ENCODE measurements at regions not wholly inside any gene's neighbourhood (a gene's known extent, or its start where the extent isn't known, plus 50 kb on each side); places are given as distances from the start of the nearest gene placed in this dataset.

- no peak for DNase-seq
- no peak overlapping the region for H3K27ac ChIP-seq
- intact Hi-C loops (cut with DNase I; ENCODE audit: low total_unique reads), result no loop called here
- H3K9me3 ChIP-seq, result no peaks in the 10 kb centered on the region
- no peaks in the 10 kb centered on the region for H3K27me3 ChIP-seq
- no peak for TF ChIP-seq CTCF (IDR thresholded peaks at IDR 0.05)
- no peaks in the 10 kb centered on the region for H3K4me1 ChIP-seq
- H3K36me3 ChIP-seq, result no peaks in the 10 kb centered on the region
- H3K4me3 ChIP-seq, result no peak overlapping the region
Measured at GRCh38 chr11:43053638-43054412, 258.0 kb upstream of the API5 start.

- no peak for DNase-seq
- no peaks in the 10 kb centered on the region for H3K9me3 ChIP-seq
- H3K27ac ChIP-seq, result no peak overlapping the region
- no peaks in the 10 kb centered on the region for H3K4me1 ChIP-seq
- intact Hi-C loops (cut with DNase I; ENCODE audit: low total_unique reads), result no loop called here
- H3K27me3 ChIP-seq, result no peaks in the 10 kb centered on the region
- no peaks in the 10 kb centered on the region for H3K36me3 ChIP-seq
- H3K4me3 ChIP-seq, result no peak overlapping the region
- no peak for TF ChIP-seq CTCF (IDR thresholded peaks at IDR 0.05)
Measured at GRCh38 chr11:43067681-43068080, 244.1 kb upstream of the API5 start.

- DNase-seq, result no peak
- Histone ChIP-seq H3K27me3 (no peaks in the 10 kb centered on the region), H3K36me3 (no peaks in the 10 kb centered on the region), H3K4me3 (no peak overlapping the region), H3K9me3 (no peaks in the 10 kb centered on the region), H3K27ac (no peak overlapping the region), H3K4me1 (no peaks in the 10 kb centered on the region)
- intact Hi-C loops (cut with DNase I; ENCODE audit: low total_unique reads), result no loop called here
- TF ChIP-seq CTCF (IDR thresholded peaks at IDR 0.05), result no peak
Measured at GRCh38 chr11:43071338-43071737, 240.5 kb upstream of the API5 start.

GRCh38 chr11:43072096-43072495, 239.7 kb upstream of the API5 start:
- no peak for DNase-seq
- TF ChIP-seq CTCF (IDR thresholded peaks at IDR 0.05), result no peak
- Histone ChIP-seq H3K9me3 (no peaks in the 10 kb centered on the region), H3K4me3 (no peak overlapping the region), H3K27ac (no peak overlapping the region), H3K4me1 (no peaks in the 10 kb centered on the region), H3K36me3 (no peaks in the 10 kb centered on the region), H3K27me3 (no peaks in the 10 kb centered on the region)
- intact Hi-C loops (cut with DNase I; ENCODE audit: low total_unique reads), result no loop called here

- Histone ChIP-seq H3K36me3 (no peaks in the 10 kb centered on the region), H3K27me3 (no peaks in the 10 kb centered on the region), H3K4me1 (no peaks in the 10 kb centered on the region), H3K9me3 (no peaks in the 10 kb centered on the region), H3K4me3 (no peak overlapping the region), H3K27ac (no peak overlapping the region)
- no peak for DNase-seq
- intact Hi-C loops (cut with DNase I; ENCODE audit: low total_unique reads), result no loop called here
- no peak for TF ChIP-seq CTCF (IDR thresholded peaks at IDR 0.05)
Measured at GRCh38 chr11:43072911-43073310, 238.9 kb upstream of the API5 start.

- Histone ChIP-seq H3K4me1 (no peaks in the 10 kb centered on the region), H3K27ac (no peak overlapping the region), H3K36me3 (no peaks in the 10 kb centered on the region), H3K9me3 (no peaks in the 10 kb centered on the region), H3K27me3 (no peaks in the 10 kb centered on the region), H3K4me3 (no peak overlapping the region)
- no peak for TF ChIP-seq CTCF (IDR thresholded peaks at IDR 0.05)
- intact Hi-C loops (cut with DNase I; ENCODE audit: low total_unique reads), result no loop called here
- no peak for DNase-seq
Measured at GRCh38 chr11:43074810-43075209, 237.0 kb upstream of the API5 start.

Measured in tibial artery (tissue), 4 donors.